ENCODE measurements at regions not wholly inside any gene's neighbourhood (a gene's known extent, or its start where the extent isn't known, plus 50 kb on each side); places are given as distances from the start of the nearest gene placed in this dataset.
"Not testable (repeated sequence)": the region's sequence is repeated elsewhere in the genome, so short reads cannot be mapped to it uniquely, and the experiment has no call there.

DNA sequence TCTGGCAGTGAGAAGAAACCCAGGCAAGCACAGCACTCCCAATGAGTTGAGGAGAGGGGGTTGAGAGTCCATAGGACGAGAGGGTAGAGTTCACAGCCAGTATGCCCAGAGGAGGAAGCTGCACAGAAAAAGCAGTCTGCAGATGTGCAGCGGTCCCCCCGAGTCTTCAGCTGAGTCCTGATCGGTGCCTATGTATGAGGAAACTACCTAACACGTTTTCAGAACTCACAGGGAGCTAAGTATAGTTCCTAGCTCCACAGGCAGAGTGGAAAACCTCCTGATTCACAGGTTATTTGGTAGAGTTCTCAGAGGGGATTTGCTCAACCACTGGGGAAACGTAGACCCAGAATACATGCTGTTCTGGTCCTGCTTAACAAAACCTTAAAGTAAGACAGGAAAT is 271.3 kb upstream of the CNTNAP2 start:
- POLR2A ChIA-PET, result no interaction called here
- no peak for TF ChIP-seq LEF1 (IDR thresholded peaks at IDR 0.05; ENCODE audit: borderline replicate concordance)
- no peak for TF ChIP-seq FOXM1 (IDR thresholded peaks at IDR 0.05; ENCODE audit: borderline replicate concordance)
- no peak for TF ChIP-seq NFRKB (IDR thresholded peaks at IDR 0.05)
- no peak for TF ChIP-seq TARDBP (IDR thresholded peaks at IDR 0.05)
- no peak for TF ChIP-seq ARNT (IDR thresholded peaks at IDR 0.05)
- no peak for TF ChIP-seq ZNF384 (IDR thresholded peaks at IDR 0.05)
- TF ChIP-seq FOXA1 (IDR thresholded peaks at IDR 0.05), result no peak
- no peak for TF ChIP-seq L3MBTL2 (conservative IDR thresholded peaks at IDR 0.05)
- no peak for TF ChIP-seq BHLHE40 (IDR thresholded peaks at IDR 0.05; ENCODE audit: borderline replicate concordance)
- no peak for TF ChIP-seq HDGF (IDR thresholded peaks at IDR 0.05; ENCODE audit: borderline replicate concordance)
- TF ChIP-seq PKNOX1 (IDR thresholded peaks at IDR 0.05), result no peak

GRCh38 chr7:145839814-145840213 is 276.8 kb upstream of the CNTNAP2 start:
- no peak for DNase-seq (ENCODE audit: extremely low spot score)
- ChIA-PET POLR2A (no interaction called here), CTCF (no interaction called here)
- TF ChIP-seq NFRKB (IDR thresholded peaks at IDR 0.05), result no peak
- no peak for TF ChIP-seq CTBP1 (IDR thresholded peaks at IDR 0.05; ENCODE audit: borderline replicate concordance)
- TF ChIP-seq BHLHE40 (IDR thresholded peaks at IDR 0.05; ENCODE audit: borderline replicate concordance), result no peak
- TF ChIP-seq FOXM1 (IDR thresholded peaks at IDR 0.05; ENCODE audit: borderline replicate concordance), result no peak
- no peak for TF ChIP-seq TARDBP (IDR thresholded peaks at IDR 0.05)
- TF ChIP-seq ELF4 (IDR thresholded peaks at IDR 0.05), result no peak
- no peak for TF ChIP-seq SP1 (IDR thresholded peaks at IDR 0.05)
- no peak for TF ChIP-seq LEF1 (IDR thresholded peaks at IDR 0.05; ENCODE audit: borderline replicate concordance)
- TF ChIP-seq PKNOX1 (IDR thresholded peaks at IDR 0.05), result no peak

More for the DNA sequence above, 271.3 kb upstream of the CNTNAP2 start:
- DNase-seq (ENCODE audit: extremely low spot score), result no peak
- CTCF ChIA-PET, result no interaction called here

GRCh38 chr7:145831616-145832206 is 284.9 kb upstream of the CNTNAP2 start:
- DNase-seq (ENCODE audit: extremely low spot score), result no peak
- POLR2A ChIA-PET, result no interaction called here
- CTCF ChIA-PET, result interaction anchor here (0.7 kb wide), 1 partner anchor 9 kb away, joined by 4 read pairs; no protein-coding TSS in a partner anchor
- TF ChIP-seq CTBP1 (IDR thresholded peaks at IDR 0.05; ENCODE audit: borderline replicate concordance), result no peak
- no peak for TF ChIP-seq PKNOX1 (IDR thresholded peaks at IDR 0.05)
- TF ChIP-seq ZNF384 (IDR thresholded peaks at IDR 0.05), result no peak

DNA sequence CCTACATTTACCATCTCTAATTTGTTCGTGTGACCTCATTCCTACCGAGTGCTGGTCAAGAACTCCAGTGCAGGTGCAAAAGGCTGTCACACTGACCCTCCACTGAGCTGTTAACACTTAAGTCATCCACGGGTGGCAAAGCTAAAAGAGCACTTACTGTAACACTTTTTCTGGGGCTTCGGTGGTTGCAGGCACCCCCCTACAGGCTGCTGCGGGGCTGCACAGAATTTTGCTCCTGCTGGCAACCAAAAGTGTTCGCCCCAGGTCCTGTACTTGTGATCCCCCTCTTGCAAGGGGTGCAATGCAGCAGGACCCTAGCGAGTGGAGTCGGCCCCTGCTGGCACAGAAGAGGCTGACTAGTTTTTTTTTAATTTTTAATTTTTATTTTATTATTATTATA is 298.9 kb upstream of the CNTNAP2 start:
- TF ChIP-seq CTBP1 (IDR thresholded peaks at IDR 0.05; ENCODE audit: borderline replicate concordance), result no peak
- no peak for TF ChIP-seq L3MBTL2 (conservative IDR thresholded peaks at IDR 0.05)
- TF ChIP-seq FOXK2 (IDR thresholded peaks at IDR 0.05), result no peak
- TF ChIP-seq ZNF384 (IDR thresholded peaks at IDR 0.05), result no peak
- TF ChIP-seq HDGF (IDR thresholded peaks at IDR 0.05; ENCODE audit: borderline replicate concordance), result no peak
- no peak for TF ChIP-seq FOXA1 (IDR thresholded peaks at IDR 0.05)
- no peak for TF ChIP-seq FOXM1 (IDR thresholded peaks at IDR 0.05; ENCODE audit: borderline replicate concordance)
- TF ChIP-seq NFRKB (IDR thresholded peaks at IDR 0.05), result no peak
- no peak for TF ChIP-seq ARNT (IDR thresholded peaks at IDR 0.05)
- no peak for TF ChIP-seq LEF1 (IDR thresholded peaks at IDR 0.05; ENCODE audit: borderline replicate concordance)
- no peak for TF ChIP-seq BHLHE40 (IDR thresholded peaks at IDR 0.05; ENCODE audit: borderline replicate concordance)
- no peak for TF ChIP-seq PKNOX1 (IDR thresholded peaks at IDR 0.05)
- ChIA-PET CTCF (no interaction called here), POLR2A (no interaction called here)
- no peak for DNase-seq (ENCODE audit: extremely low spot score)

DNA sequence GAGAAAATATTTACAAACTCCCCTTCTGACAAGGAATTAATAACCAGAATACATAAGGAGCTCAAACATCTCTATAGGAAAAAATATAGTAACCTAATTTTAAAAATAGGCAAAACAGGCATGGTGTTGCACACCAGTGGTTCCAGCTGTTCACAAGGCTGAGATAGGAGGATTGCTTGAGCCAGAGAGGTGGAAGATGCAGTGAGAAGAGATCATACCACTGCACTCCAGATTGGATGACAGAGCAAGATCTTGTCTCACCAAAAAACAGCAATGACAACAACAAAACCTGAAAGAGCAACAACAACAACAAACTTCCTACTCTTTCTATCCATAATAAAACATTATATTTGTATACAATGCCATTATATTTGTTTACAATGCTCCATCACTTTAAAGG is 304.4 kb upstream of the CNTNAP2 start:
- POLR2A ChIA-PET, result no interaction called here
- CTCF ChIA-PET, result no interaction called here
- DNase-seq (ENCODE audit: extremely low spot score), result no peak
- TF ChIP-seq TARDBP (IDR thresholded peaks at IDR 0.05) (no peak), ZNF384 (IDR thresholded peaks at IDR 0.05) (no peak), L3MBTL2 (conservative IDR thresholded peaks at IDR 0.05) (no peak), SUZ12 (IDR thresholded peaks at IDR 0.05) (no peak), SP1 (IDR thresholded peaks at IDR 0.05) (no peak)

DNA sequence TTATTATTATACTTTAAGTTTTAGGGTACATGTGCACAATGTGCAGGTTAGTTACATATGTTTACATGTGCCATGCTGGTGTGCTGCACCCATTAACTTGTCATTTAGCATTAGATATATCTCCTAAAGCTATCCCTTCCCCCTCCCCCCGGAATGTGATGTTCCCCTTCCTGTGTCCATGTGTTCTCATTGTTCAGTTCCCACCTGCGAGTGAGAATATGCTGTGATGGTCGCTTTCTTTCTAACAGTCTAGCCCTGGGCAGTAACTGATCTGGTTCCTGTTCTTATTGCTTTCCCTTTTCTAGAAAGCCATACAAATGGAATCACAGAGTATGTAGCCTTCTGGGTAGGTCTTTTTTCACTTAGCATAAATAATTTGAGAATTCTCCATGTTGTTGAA is 311.1 kb upstream of the CNTNAP2 start:
- DNase-seq (ENCODE audit: extremely low spot score); CTCF ChIA-PET; POLR2A ChIA-PET: not testable (repeated sequence)

GRCh38 chr7:145797507-145797906 is 319.1 kb upstream of the CNTNAP2 start:
- no peak for TF ChIP-seq CTBP1 (IDR thresholded peaks at IDR 0.05; ENCODE audit: borderline replicate concordance)
- TF ChIP-seq HDGF (IDR thresholded peaks at IDR 0.05; ENCODE audit: borderline replicate concordance), result no peak
- no peak for TF ChIP-seq L3MBTL2 (conservative IDR thresholded peaks at IDR 0.05)
- TF ChIP-seq PKNOX1 (IDR thresholded peaks at IDR 0.05), result no peak
- TF ChIP-seq BHLHE40 (IDR thresholded peaks at IDR 0.05; ENCODE audit: borderline replicate concordance), result no peak
- ChIA-PET CTCF (no interaction called here), POLR2A (no interaction called here)
- DNase-seq (ENCODE audit: extremely low spot score), result no peak
